ENCODE measurements at regions not wholly inside any gene's neighbourhood (a gene's known extent, or its start where the extent isn't known, plus 50 kb on each side); places are given as distances from the start of the nearest gene placed in this dataset.

DNA sequence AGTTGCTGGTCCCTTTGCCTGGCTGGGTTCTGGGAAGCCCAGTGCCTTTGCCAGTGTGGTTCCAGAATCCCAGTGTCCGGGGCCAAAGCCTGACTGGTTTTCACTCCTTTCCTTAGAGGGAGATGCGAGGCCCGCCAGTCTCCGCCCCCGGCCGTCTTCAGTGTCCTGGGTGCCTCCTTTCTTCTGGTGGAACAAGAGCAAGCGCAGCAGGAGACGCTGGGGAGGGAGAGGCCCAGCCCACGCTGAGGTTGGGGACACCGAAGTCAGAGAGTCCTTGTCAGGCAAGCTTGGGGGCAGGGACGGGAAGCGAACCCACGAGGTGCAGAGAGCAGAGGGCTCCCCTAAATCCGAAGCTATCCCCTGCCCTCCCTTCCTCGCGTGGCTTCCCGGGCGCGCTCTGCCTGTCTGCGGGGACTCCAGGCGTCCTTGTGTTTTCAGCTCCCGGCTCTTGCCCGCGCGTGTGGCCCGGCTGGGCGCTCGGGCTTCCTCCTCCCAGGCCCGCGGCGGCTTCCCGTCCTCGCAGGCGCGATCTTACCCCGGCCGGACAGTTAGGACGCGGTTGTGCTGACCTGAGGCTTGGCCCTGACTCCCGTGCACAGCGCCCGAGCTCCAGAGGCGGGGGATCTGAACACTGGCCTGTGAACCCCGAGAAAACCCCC lies 60.6 kb upstream of the UBE3C start:
- TF ChIP-seq, protein P1, sequence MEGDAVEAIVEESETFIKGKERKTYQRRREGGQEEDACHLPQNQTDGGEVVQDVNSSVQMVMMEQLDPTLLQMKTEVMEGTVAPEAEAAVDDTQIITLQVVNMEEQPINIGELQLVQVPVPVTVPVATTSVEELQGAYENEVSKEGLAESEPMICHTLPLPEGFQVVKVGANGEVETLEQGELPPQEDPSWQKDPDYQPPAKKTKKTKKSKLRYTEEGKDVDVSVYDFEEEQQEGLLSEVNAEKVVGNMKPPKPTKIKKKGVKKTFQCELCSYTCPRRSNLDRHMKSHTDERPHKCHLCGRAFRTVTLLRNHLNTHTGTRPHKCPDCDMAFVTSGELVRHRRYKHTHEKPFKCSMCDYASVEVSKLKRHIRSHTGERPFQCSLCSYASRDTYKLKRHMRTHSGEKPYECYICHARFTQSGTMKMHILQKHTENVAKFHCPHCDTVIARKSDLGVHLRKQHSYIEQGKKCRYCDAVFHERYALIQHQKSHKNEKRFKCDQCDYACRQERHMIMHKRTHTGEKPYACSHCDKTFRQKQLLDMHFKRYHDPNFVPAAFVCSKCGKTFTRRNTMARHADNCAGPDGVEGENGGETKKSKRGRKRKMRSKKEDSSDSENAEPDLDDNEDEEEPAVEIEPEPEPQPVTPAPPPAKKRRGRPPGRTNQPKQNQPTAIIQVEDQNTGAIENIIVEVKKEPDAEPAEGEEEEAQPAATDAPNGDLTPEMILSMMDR (IDR thresholded peaks at IDR 0.05): no peak
- TF ChIP-seq POLR2A (IDR thresholded peaks at IDR 0.05): no peak
